GM06990 (cell line): ENCODE measurements at regions not wholly inside any gene's neighbourhood (a gene's known extent, or its start where the extent isn't known, plus 50 kb on each side); places are given as distances from the start of the nearest gene placed in this dataset.

Experiments used
- DNase-seq: peaks from one replicate; pipeline ENCODE4 v3.0.0-alpha.2; 2011; ENCODE audit not compliant: insufficient read length; ENCODE audit errors: extremely low read depth
- H3K27me3 ChIP-seq: replicated peaks from 2 replicates; pipeline ENCODE4 v1.6.0; 2011; ENCODE audit warnings: low read length; ENCODE audit not compliant: control insufficient read depth, insufficient read depth
- H3K36me3 ChIP-seq: 2 replicates; pipeline ENCODE4 v1.5.1; 2011; ENCODE audit warnings: low read length; ENCODE audit not compliant: control insufficient read depth, insufficient read depth
- H3K4me3 ChIP-seq: replicated peaks from 2 replicates; pipeline ENCODE4 v1.5.1; 2011; ENCODE audit warnings: low read depth, mild to moderate bottlenecking, control low read depth, low read length
- TF ChIP-seq, protein P1 (sequence below): IDR thresholded peaks from 2 replicates; pipeline ENCODE4 v1.5.1; 2011; ENCODE audit warnings: low read length, control low read depth, mild to moderate bottlenecking, inconsistent platforms; ENCODE audit not compliant: insufficient read depth, poor library complexity, severe bottlenecking

- DNase-seq: no peak
- Histone ChIP-seq H3K4me3 (no peak overlapping the region), H3K27me3 (no peaks in the 10 kb centered on the region; the same call in 1 of the 2 replicates), H3K36me3 (no peaks in the 10 kb centered on the region)
- TF ChIP-seq, protein P1, sequence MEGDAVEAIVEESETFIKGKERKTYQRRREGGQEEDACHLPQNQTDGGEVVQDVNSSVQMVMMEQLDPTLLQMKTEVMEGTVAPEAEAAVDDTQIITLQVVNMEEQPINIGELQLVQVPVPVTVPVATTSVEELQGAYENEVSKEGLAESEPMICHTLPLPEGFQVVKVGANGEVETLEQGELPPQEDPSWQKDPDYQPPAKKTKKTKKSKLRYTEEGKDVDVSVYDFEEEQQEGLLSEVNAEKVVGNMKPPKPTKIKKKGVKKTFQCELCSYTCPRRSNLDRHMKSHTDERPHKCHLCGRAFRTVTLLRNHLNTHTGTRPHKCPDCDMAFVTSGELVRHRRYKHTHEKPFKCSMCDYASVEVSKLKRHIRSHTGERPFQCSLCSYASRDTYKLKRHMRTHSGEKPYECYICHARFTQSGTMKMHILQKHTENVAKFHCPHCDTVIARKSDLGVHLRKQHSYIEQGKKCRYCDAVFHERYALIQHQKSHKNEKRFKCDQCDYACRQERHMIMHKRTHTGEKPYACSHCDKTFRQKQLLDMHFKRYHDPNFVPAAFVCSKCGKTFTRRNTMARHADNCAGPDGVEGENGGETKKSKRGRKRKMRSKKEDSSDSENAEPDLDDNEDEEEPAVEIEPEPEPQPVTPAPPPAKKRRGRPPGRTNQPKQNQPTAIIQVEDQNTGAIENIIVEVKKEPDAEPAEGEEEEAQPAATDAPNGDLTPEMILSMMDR: no peak
These were observed 468.2 kb upstream of the HS6ST1 start for GRCh38 chr2:128786741-128787478.

DNA sequence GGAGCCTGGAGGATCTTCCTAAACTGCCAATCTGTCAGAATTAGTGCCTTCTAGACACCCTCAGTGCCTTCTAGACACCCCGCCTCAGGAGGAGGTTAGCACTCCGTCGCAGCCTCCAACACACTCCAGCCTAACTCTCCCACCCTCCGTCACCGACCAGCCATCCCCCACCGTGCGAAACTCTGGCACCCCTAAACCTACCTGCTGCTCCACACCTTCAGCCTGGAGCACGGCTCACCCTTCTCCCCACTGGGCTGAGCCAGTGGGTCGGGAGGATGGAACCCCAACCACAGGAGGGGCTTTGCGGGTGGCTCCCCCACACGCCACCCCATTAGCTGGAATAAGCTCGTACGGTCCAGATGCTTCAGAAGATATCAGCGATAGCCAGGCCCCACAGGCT is 468.9 kb upstream of the HS6ST1 start:
- TF ChIP-seq, protein P1: no peak
- H3K27me3 ChIP-seq: no peaks in the 10 kb centered on the region; the same call in 1 of the 2 replicates
- H3K4me3 ChIP-seq: no peak overlapping the region
- DNase-seq: no peak
- H3K36me3 ChIP-seq: no peaks in the 10 kb centered on the region

DNA sequence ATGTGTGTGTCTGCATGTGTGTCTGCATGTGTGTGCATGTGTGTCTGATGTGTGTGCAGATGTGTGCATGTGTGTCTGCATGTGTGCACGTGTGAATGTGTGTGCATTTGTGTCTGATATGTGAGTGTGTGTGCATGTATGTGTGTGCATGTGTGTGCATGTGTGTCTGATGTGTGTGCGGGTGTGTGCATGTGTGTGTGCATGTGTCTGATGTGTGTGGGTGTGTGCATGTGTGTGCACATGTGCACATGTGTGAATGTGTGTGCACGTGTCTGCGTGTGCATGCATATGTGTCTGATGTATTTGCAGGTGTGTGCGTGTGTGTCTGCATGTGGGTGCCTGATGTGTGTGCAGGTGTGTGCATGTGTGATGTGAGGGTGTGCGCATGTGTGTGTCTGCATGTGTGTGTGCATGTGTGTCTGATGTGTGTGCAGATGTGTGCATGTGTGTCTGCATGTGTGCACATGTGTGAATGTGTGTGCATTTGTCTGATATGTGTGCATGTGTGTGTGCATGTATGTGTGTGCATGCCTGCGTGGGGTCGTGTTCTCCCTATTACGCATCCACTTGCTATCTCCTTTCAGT is 470.1 kb upstream of the HS6ST1 start:
- H3K4me3 ChIP-seq: no peak overlapping the region
- DNase-seq: no peak
- TF ChIP-seq, protein P1: no peak
- no peaks in the 10 kb centered on the region for H3K36me3 ChIP-seq
- H3K27me3 ChIP-seq: no peaks in the 10 kb centered on the region; the same call in 1 of the 2 replicates

DNA sequence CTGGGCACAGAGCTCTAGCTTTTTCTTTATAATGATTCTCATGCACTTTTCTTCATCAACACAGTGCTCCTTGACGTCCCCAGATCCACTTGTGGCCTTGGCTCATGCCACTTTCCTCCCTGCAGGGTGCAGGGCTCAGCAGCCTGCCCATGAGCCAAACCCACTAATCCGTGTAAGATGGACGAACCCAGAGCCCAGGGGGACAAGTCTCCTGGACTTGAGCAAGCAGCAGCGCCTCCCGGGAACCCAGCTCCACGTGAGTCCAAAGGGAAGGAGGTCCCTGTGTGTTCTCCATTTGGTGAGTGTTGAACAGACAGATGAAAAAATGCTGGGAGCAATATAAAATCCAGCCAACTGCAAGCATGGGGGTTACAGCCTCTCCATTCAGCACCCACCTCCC is 470.6 kb upstream of the HS6ST1 start:
- TF ChIP-seq, protein P1: no peak
- no peak overlapping the region for H3K4me3 ChIP-seq

DNA sequence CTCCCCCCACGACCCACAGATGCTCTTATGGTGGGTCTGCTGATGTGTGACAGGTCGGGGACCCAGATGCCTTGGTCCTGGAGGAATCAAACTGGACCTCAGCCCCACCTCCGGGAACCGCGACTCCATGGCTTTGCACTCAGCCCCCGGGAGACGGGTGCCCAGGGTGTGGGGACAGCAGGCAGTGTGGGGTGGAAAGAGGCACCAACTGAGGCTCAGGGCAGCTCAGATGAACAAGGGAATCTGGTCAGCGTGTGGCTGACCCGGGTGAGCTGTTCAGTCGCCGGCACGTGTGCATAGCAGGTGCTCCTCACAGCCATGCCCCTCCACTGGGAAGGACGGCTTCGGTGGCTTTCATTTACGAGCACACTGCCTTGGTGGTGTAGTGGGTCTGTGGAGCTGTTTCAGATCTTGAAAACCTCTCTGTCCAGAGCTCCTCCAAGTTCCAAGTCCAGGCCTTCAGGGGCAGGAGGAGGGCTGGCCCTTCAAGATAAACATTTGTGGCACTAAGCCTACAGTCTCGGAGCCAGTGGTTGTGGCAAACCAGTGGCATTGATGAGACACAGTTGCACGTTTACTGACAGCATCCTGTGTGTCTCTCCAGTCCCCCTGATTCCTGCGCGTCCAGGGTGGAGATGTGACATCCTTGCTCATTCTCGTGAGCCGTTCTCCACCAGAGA is 471.2 kb upstream of the HS6ST1 start:
- DNase-seq: no peak
- TF ChIP-seq, protein P1: no peak
- no peaks in the 10 kb centered on the region for H3K27me3 ChIP-seq
- H3K4me3 ChIP-seq: no peak overlapping the region
- no peaks in the 10 kb centered on the region for H3K36me3 ChIP-seq

More for the DNA sequence above, 470.6 kb upstream of the HS6ST1 start:
- Histone ChIP-seq H3K36me3 (no peaks in the 10 kb centered on the region), H3K27me3 (no peaks in the 10 kb centered on the region)
- DNase-seq: no peak
